Stomach (tissue), 4 donors: ENCODE measurements at regions not wholly inside any gene's neighbourhood (a gene's known extent, or its start where the extent isn't known, plus 50 kb on each side); places are given as distances from the start of the nearest gene placed in this dataset.

Experiments used
- POLR2A ChIP-seq, 4 donors: fragments of 450-650 bp; IDR thresholded peaks; one replicate each; pipeline ENCODE4 v1.6.1; 2016; ENCODE audit warnings: antibody characterized with exemption in 4 of 4, control low read depth in 2 of 4, mild to moderate bottlenecking in 1 of 4, moderate library complexity in 1 of 4
- POLR2AphosphoS5 ChIP-seq, 3 donors: sonication (generic); formaldehyde crosslinking; IDR thresholded peaks; one replicate each; pipeline ENCODE4 v1.6.1; 2016; ENCODE audit warnings: antibody characterized with exemption in 3 of 3
- TF ChIP-seq, protein P1 (sequence below), 7 experiments: fragments of 450-650 bp in 4 of 7; fragments of 200-600 bp in 3 of 7; sonication (generic) in 3 of 7; IDR thresholded peaks; one replicate each; pipeline ENCODE4 v1.5.1; 2016 to 2019; ENCODE audit warnings: antibody characterized with exemption in 7 of 7, control low read depth in 2 of 7, mild to moderate bottlenecking in 1 of 7

GRCh38 chr12:91810531-91811451 is 334.9 kb downstream of the BTG1 start:
- TF ChIP-seq, protein P1, sequence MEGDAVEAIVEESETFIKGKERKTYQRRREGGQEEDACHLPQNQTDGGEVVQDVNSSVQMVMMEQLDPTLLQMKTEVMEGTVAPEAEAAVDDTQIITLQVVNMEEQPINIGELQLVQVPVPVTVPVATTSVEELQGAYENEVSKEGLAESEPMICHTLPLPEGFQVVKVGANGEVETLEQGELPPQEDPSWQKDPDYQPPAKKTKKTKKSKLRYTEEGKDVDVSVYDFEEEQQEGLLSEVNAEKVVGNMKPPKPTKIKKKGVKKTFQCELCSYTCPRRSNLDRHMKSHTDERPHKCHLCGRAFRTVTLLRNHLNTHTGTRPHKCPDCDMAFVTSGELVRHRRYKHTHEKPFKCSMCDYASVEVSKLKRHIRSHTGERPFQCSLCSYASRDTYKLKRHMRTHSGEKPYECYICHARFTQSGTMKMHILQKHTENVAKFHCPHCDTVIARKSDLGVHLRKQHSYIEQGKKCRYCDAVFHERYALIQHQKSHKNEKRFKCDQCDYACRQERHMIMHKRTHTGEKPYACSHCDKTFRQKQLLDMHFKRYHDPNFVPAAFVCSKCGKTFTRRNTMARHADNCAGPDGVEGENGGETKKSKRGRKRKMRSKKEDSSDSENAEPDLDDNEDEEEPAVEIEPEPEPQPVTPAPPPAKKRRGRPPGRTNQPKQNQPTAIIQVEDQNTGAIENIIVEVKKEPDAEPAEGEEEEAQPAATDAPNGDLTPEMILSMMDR (IDR thresholded peaks at IDR 0.05) = no peak
- TF ChIP-seq POLR2AphosphoS5 (IDR thresholded peaks at IDR 0.05) (no peak), POLR2A (IDR thresholded peaks at IDR 0.05) (no peak)
